ENCODE measurements at regions not wholly inside any gene's neighbourhood (a gene's known extent, or its start where the extent isn't known, plus 50 kb on each side); places are given as distances from the start of the nearest gene placed in this dataset.

GRCh38 chr7:94195813-94196212, 191.7 kb upstream of the BET1 start:
- Histone ChIP-seq H3K18ac (ENCODE audit: extremely low read depth, low read length) (no peak overlapping the region), H3K27ac (ENCODE audit: low read depth, low read length) (no peak overlapping the region), H4K20me1 (replicated peaks in 1 of 2; ENCODE audit: control insufficient read depth in 1 of 2, insufficient read depth in 2 of 2, low read length in 2 of 2) (no peaks in the 10 kb centered on the region), H3K4me3 (ENCODE audit: extremely low read depth in 1 of 4, insufficient read depth in 2 of 4, low read depth in 3 of 4, low read length in 4 of 4) (no peak overlapping the region), H3K4me1 (replicated peaks in 1 of 4; ENCODE audit: control insufficient read depth in 3 of 4, insufficient read depth in 4 of 4, low read length in 3 of 4) (0 out of 7 replicates have a peak, but pooled peaks cover 0 to under 1% (median 0%) of the 10 kb centered on the region in 4 experiments), H2BK20ac (ENCODE audit: low read length) (no peak overlapping the region), H3K23me2 (ENCODE audit: low read depth, low read length) (no peaks in the 10 kb centered on the region), H2BK12ac (ENCODE audit: low read depth, low read length) (no peak overlapping the region), H4K8ac (ENCODE audit: extremely low read depth, insufficient read depth, low read length) (no peak overlapping the region), H3K79me2 (ENCODE audit: control insufficient read depth in 1 of 2, insufficient read depth in 2 of 2, low read length in 2 of 2) (no peaks in the 10 kb centered on the region), H3K23ac (ENCODE audit: insufficient read length) (no peak overlapping the region), H3K9me3 (ENCODE audit: insufficient read depth in 2 of 2, low read depth in 1 of 2, low read length in 1 of 2) (no peaks in the 10 kb centered on the region), H2BK15ac (ENCODE audit: low read length) (no peak overlapping the region), H2AFZ (ENCODE audit: low read length) (no peak overlapping the region), H2AK5ac (ENCODE audit: low read depth, low read length) (no peak overlapping the region), H3K14ac (ENCODE audit: insufficient read length) (no peak overlapping the region), H2BK120ac (replicated peaks; ENCODE audit: low read depth, low read length) (no peak overlapping the region), H3K4ac (replicated peaks; ENCODE audit: insufficient read length, low read depth, low read length) (no peak overlapping the region), H2BK5ac (ENCODE audit: low read depth, low read length) (no peak overlapping the region), H4K91ac (replicated peaks; ENCODE audit: insufficient read length, low read length) (no peak overlapping the region), H3K27me3 (replicated peaks in 1 of 4; ENCODE audit: control insufficient read depth in 3 of 4, extremely low read depth in 1 of 4, insufficient read depth in 3 of 4, low read length in 3 of 4) (no peaks in the 10 kb centered on the region), H3K79me1 (ENCODE audit: low read depth, low read length) (no peaks in the 10 kb centered on the region), H3K36me3 (ENCODE audit: control insufficient read depth in 2 of 4, insufficient read depth in 4 of 4, low read length in 3 of 4) (no peaks in the 10 kb centered on the region), H3K9ac (replicated peaks in 1 of 4; ENCODE audit: extremely low read depth in 1 of 4, low read depth in 3 of 4, low read length in 3 of 4) (no peak overlapping the region), H3K56ac (replicated peaks; ENCODE audit: insufficient read length, low read depth, low read length) (no peak overlapping the region), H4K5ac (ENCODE audit: insufficient read length, low read depth, low read length) (no peak overlapping the region), H3K4me2 (ENCODE audit: insufficient read depth in 1 of 2, low read depth in 2 of 2, low read length in 2 of 2) (no peak overlapping the region)
- WGBS, 2 experiments (ENCODE audit: extremely low coverage in 1 of 2, insufficient coverage in 1 of 2, insufficient read length in 1 of 2, insufficient replicate concordance in 2 of 2, low coverage in 1 of 2, low lambda C conversion rate in 2 of 2, missing lambda C conversion rate in 1 of 2) = 94% methylated on average over 1 of the region's 1 CpG; no CpG with 5 or more reads in 1 of the 2 experiments
- DNase-seq (ENCODE audit: low read depth in 1 of 2, low spot score in 2 of 2) = no peak
- FAIRE-seq = no peak
- TF ChIP-seq SIN3A (conservative IDR thresholded peaks at IDR 0.05 in 1 of 2, IDR thresholded peaks at IDR 0.05 in 1 of 2; ENCODE audit: low read depth in 1 of 2, low read length in 2 of 2) = no peak
- TF ChIP-seq TCF12 (IDR thresholded peaks at IDR 0.05; ENCODE audit: low read depth, low read length) = no peak
- ChIA-PET POLR2A (ENCODE audit: partially characterized antibody) (no interaction called here), CTCF (ENCODE audit: partially characterized antibody) (no interaction called here)

All from H1 (cell line).